ENCODE measurements at regions not wholly inside any gene's neighbourhood (a gene's known extent, or its start where the extent isn't known, plus 50 kb on each side); places are given as distances from the start of the nearest gene placed in this dataset.

GRCh38 chr4:176843710-176844109 is 51.0 kb upstream of the VEGFC start:
- DNase-seq = no peak

GRCh38 chr4:176844448-176844847 is 51.7 kb upstream of the VEGFC start:
- no peak for DNase-seq

GRCh38 chr4:176845636-176846035 is 52.9 kb upstream of the VEGFC start:
- no peak for DNase-seq

GRCh38 chr4:176849076-176849475 is 56.4 kb upstream of the VEGFC start:
- no peak for DNase-seq

- DNase-seq = no peak
These were observed 57.7 kb upstream of the VEGFC start for GRCh38 chr4:176850436-176850835.

GRCh38 chr4:176856421-176856820 is 63.7 kb upstream of the VEGFC start:
- no peak for DNase-seq

GRCh38 chr4:176858839-176859238 is 66.1 kb upstream of the VEGFC start:
- no peak for DNase-seq

- no peak for DNase-seq
These were observed 71.5 kb upstream of the VEGFC start for GRCh38 chr4:176864238-176864637.

- DNase-seq = no peak
These were observed 76.0 kb upstream of the VEGFC start for GRCh38 chr4:176868676-176869075.

GRCh38 chr4:176872461-176872860 is 79.7 kb upstream of the VEGFC start:
- DNase-seq = no peak

GRCh38 chr4:176874721-176875445 is 82.2 kb upstream of the VEGFC start:
- no peak for DNase-seq

- no peak for DNase-seq
These were observed 82.8 kb upstream of the VEGFC start for GRCh38 chr4:176875446-176875930.

- no peak for DNase-seq
These were observed 86.8 kb upstream of the VEGFC start for GRCh38 chr4:176879380-176880116.

GRCh38 chr4:176882206-176882605 is 89.5 kb upstream of the VEGFC start:
- no peak for DNase-seq

GRCh38 chr4:176883108-176883550 is 90.4 kb upstream of the VEGFC start:
- no peak for DNase-seq

GRCh38 chr4:176883681-176884418 is 91.1 kb upstream of the VEGFC start:
- no peak for DNase-seq

GRCh38 chr4:176885224-176885623 is 92.5 kb upstream of the VEGFC start:
- DNase-seq = no peak

GRCh38 chr4:176886135-176886534 is 93.4 kb upstream of the VEGFC start:
- no peak for DNase-seq

GRCh38 chr4:176889776-176890175 is 97.1 kb upstream of the VEGFC start:
- DNase-seq = no peak

GRCh38 chr4:176894498-176894897 is 101.8 kb upstream of the VEGFC start:
- DNase-seq = no peak

GRCh38 chr4:176896211-176896610 is 103.5 kb upstream of the VEGFC start:
- no peak for DNase-seq

GRCh38 chr4:176897226-176897625 is 104.5 kb upstream of the VEGFC start:
- DNase-seq = no peak

- no peak for DNase-seq
These were observed 106.1 kb upstream of the VEGFC start for GRCh38 chr4:176898791-176899190.
